GM18868 (cell line): ENCODE measurements at regions not wholly inside any gene's neighbourhood (a gene's known extent, or its start where the extent isn't known, plus 50 kb on each side); places are given as distances from the start of the nearest gene placed in this dataset.

ENCODE experiments used
- ATAC-seq: cut with Tn5 transposase; IDR thresholded peaks from one replicate; pipeline ENCODE4 v1.9.1; 2021; ENCODE audit warnings: mild to moderate bottlenecking, moderate library complexity; ENCODE audit not compliant: unreplicated experiment

DNA sequence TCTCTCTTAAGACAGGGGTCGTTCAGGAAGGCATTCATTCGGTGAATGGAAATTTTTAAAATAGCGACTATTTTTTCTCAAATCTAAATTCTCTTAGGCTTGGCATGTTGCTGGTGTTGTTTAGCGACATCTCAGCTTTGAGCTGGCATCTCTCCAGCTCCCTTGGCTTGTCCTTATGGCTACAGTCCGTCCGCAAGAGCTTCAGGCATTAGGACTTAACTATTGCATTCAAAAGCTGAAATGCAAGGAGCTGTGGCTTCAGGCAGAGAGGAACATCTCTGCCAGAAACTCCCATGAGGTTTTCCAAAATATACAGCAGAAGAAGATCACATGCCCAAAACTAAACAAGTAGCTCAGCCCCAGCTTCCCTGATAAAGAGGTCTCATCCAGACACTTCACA, 578.5 kb downstream of the EFNB2 start:
- ATAC-seq = no peak

DNA sequence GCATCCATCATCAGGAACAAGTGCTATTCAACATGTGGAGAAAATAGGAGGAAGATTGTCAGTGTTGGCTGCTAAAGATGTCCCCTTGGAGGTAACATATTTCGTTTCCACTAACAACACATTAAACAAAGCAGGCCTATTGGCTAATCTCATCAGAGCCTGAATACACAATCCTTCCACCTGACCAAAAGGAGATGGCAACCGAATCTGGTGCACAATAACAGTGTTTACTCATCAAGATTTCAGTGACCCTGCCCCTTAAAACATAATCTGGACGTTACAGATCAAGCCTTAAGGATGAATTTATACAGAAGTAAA, 582.5 kb downstream of the EFNB2 start:
- no peak for ATAC-seq

DNA sequence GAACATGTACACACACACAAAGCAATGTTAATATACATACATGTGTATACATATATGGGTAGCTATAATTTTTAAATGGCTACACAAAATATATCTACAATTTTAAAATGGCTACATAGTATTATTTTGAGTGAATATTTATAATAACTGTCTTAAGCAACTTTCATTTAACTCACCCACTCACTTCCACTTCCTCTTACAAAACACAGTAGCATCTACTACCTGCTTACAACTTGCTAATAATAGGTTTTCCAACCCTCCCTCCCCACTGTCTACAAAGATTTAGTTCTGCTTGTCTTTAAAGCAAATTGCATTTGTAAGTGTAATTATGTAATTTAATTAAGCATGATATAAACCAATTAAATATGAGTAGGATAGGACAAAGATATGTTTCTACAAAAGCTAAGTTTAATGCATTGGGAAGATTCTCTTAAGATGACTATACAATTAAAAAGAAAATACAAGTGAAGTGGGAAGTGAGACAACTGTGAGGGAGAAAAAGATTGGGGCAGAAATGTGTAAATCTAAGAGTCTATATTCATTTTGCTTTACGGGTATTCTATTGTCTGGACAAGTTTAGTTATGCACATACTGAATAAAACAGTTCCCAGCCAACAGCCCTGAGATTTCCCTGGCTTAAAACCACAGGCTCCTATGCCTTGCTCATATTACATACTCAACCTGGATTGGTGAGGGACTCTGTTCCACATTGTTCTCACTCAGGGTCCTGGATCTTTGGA, 583.1 kb downstream of the EFNB2 start:
- ATAC-seq = peak; percentile 96

DNA sequence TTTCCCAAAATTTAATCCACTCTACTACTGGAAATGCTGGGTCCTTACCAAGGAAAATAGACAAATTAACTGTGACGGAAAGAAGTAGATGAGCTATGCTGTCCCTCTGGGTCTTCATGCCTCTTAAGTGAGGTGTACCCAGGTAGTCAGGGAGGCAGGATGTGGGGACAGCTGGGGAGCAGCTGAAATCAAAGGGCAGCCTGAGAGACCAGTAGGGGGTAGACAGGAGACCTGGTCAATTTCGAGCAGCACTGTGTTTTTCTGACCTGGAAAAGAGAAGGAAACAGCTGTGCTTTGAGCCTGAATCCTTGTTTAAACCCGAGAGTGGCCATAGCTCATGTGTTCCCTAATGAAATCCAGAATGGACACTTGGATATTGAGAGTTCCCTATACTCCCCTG, 587.3 kb downstream of the EFNB2 start:
- ATAC-seq = no peak

DNA sequence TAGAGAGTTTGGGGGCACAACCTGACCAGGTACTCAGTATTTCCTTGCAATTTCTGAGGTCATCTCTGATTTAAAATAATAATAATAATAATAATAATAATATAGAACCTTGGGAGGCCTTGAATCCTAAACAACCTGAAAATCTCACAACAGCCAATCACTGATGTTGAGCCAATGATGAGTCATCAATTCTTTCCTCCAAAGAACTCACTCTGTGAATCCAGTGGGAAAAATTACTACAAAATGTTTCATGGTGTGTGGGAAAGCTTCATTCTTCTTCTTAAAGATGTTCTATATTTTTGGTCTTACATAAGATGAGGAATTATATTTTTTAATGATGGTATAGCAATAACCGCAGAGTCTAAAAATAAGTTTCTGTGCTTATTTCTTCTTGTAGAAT, 594.6 kb downstream of the EFNB2 start:
- ATAC-seq = no peak

DNA sequence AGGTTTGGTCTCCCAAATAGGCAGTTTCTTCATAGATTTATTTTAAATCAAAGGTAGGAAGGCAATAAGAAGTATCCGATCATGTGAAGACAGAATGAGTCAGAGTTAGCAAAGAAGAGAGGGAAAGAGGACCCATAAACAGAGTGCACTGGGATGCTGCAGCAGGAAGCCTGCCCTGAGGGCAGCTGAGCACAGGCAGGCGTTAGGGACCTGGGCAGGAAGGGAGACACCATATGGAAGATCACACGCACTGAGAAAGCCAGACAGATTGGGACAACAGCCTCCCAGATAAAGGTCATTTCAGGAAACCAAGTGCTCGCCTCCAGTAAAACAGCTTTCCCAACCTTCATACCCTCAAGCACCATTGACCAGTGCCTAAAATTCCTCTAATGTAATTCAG, 598.0 kb downstream of the EFNB2 start:
- ATAC-seq = no peak

DNA sequence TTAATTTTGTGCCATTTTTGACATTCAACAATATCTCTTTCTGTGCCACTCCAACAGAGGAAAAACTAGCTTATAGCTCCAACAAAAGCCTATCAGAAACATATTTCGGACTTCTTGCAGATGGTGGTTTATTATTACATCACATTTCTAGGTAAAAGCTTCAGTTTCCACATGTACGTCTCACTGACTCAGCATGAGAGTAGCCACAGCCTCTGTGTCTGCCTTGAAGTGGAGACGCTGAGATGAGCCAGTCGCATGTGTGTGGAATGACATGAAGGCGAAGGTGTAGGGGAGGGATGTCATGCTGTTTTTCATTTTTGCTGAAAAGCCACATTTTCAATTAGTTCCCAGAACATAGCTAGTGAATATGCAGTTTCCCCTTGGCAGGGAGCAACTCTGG, 598.6 kb downstream of the EFNB2 start:
- ATAC-seq = no peak

DNA sequence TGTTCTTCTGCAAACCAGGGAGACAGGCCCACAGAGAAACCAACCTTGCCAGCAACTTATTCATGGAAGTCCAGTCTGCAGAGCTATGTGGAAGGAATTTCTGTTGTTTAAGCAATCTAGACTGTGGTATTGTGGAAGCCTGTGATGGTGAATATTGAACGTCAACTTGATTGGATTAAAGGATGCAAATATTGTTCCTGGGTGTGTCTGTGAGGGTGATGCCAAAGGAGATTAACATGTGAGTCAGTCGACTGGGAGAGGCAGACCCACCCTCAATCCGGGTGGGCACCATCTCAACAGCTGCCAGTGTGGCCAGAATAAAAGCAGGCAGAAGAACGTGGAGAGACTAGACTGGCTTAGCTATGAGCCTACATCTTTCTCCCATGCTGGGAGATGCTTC, 606.0 kb downstream of the EFNB2 start:
- no peak for ATAC-seq

DNA sequence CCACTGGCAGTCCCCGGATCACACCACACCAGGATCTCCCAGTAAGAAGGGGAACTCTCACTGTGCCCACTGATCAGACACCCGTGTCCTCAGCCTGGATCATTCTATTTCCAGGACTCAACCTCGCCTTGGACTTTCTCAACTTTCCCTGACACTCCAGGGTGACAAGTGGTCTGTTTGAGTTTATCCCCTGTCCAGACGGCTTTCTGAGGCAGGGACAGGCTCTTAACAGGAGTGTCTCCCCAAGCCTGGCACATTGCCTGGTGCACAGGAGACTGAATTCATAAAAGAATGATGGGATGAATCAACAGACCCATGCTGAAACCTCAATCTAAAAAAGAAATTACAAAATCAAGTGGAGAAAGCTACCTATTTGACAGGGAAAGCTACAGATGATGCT, 606.6 kb downstream of the EFNB2 start:
- ATAC-seq = no peak

DNA sequence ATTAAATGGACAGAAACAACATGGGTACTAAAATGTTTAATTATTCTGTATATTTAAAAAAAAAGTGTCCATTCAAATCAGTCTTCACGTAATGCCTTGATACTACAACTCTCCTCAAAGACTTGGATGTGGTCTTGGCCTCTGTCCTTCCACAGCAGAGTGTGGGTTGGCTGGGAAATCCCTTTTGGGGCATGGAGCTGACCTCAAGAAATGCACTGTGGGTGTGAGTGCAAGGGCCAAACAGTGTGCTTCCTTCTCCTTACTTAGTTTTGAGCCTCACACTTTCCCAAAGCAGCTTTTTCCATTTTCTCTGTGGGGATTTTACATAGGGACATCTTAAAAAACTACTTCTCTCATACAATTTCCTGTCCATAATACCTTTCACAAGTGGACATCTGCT, 607.4 kb downstream of the EFNB2 start:
- no peak for ATAC-seq

DNA sequence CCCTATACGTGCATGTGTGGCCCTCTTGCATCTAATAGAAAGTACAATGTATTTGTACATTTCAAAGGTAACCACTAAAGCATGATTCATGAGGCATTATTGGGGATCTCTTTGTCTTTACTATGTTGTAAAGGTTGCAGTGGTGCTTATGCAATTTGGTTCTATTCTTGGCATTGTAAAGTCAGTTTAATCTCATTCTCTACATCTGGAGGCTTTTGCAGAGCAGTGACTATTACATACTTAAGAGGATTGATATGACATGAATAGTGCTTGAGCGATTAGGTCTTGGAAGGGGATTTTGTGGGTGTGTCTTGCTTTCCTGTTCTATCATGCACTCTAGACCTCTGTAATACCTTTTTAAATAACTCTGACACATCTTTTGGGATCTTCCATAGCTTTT, 610.0 kb downstream of the EFNB2 start:
- ATAC-seq = no peak

DNA sequence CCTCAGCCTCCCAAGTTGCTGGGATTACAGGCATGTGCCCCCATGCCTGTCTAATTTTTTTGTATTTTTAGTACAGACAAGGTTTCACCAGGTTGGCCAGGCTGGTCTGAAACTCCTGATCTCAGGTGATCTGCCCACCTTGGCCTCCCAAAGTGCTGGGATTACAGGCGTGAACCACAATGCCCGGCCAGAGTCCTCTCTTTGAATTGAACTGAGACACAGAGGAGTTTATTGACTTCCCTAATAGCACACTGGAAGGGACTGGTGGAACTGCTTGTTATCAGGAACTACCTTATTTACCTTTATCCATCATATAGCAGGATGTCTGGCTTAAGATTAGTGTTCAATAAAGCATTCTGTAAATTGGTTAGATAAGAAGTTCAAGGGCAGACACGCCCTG, 613.8 kb downstream of the EFNB2 start:
- ATAC-seq = no peak

DNA sequence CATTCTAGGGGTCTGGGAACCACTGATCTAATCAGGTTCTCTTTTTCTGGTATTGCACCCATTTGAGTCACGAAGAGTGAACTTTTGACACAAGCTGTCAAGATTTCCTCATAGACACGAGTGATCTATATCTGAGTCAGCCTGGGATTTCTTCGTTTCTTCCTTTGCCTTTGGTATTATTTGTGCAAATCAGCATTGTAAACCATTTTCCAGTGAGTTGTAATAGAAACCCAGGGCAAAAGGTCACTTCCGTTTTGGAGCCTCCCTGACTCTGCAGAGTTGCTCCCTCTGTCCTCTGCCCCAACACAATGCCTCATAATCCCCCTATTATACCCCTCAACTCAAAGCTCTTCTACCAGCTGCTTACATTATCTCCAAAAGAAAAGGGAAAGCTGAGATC, 615.1 kb downstream of the EFNB2 start:
- no peak for ATAC-seq

DNA sequence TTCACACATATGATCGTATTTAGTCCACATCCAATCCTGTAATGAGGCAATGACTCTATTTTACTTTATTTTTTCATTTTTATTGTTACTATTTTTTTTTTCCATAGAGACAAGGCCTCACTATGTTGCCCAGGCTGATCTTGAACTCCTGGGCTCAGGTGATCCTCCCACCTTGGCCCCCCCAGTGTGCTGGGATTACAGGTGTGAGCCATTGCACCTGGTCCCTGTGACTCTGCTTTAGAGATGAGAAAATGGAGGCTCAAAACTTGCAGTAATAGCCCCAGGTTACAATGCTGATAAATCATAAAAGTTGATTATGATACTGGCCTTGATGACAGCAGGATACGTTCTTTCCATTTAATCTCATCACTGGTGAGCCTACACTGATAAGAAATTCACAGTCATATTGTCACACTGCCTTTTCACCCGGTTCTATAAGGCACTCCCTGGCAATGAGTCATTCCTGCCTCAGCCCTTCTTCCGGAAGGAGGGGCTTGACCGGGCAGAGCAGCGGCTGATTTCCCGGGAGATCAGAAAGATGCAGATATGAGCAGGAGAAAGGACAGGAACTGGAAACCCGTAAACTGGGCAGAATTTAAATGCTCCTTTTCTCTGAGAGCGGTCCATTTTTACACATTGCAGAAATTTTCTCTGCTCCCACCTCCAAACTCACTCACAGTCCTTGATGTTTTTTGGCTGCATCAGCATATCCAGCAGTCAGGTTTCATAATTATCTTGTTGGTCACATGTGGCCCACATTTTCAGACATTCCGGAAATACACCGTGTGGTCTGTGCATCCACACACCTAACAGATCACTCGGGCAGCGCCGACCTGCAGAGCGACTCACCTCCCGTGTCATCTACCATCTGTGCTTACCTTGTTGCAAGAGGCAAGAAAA, 616.4 kb downstream of the EFNB2 start:
- ATAC-seq = no peak

DNA sequence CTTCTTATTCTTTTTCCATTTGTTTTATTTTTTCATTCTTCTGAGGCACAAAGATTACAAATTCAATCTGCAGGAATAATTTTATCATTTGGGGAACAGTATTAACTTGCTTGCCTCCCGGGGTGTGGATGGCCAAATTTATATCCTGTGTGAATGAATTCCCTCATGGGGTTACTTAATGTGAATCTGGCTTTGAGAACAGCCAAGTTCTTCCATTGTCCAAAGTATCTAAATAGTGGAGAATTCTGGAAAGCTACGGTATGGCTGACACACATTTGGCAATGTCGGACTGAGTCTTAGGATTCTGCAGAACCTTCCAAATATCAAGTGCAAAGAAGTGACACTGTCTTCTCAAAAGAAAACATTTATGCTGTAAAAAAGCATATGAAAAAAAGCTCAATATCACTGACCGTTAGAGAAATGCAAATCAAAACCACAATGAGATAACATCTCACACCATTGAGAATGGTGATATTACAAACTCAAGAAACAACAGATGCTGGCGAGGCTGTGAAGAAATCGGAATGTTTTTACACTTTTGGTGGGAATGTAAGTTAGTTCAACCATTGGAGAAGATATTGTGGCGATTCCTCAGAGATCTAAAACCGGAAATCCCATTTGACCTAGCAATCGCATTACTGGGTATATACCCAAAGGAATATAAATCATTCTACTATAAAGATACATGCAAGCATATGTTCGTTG, 620.2 kb downstream of the EFNB2 start:
- no peak for ATAC-seq

DNA sequence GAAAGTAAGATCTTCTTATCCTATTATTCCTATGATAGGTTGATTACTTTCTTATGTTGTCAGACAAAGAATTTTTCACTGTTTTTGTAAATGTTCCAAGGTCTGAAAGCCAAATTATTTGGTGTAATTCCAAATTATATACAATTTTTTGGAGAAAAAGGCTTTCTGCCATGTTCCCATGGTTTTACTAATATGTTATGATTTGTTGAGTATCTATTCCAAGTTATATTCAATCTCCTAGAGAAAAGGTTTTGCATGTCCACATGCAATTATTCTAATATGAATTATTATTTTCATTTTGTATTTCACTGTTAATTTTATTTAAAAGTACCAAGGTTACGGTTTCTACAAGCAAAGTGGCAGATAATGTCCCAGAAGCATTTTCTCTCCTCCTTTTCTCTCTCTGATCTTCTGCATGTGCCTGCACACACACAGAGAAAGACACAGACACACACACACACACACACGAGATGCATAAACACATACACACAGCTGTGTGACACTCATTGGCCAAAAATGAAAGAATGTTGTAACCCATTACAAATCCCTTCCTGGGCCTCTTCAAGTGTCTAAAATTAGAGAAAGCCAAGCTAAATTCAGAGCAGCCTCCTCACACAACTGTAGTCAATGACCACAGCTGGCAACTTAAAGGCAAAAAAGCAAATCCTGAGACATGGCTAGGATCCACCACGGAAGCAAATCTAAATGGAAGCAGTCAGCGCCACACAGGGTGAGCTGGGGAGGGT, 621.0 kb downstream of the EFNB2 start:
- no peak for ATAC-seq

DNA sequence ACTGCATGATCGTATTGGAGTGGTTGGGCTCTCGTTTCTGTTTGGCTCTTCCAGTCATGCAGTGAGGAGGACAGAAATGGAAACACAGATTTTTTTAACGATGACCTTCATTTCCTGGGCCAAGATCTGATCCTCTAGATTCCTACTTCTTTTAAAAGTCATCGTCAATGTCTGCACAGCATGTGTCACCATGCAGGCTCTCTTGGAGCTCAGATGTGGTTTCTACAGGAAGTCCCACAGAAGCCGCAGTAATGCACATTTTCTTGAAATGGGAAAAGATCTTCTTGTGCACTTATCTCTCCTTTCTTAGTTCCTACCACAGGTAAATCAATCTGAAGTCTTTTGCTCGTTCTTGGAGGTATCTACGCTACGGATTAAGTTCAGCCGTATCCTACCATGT, 626.9 kb downstream of the EFNB2 start:
- no peak for ATAC-seq

DNA sequence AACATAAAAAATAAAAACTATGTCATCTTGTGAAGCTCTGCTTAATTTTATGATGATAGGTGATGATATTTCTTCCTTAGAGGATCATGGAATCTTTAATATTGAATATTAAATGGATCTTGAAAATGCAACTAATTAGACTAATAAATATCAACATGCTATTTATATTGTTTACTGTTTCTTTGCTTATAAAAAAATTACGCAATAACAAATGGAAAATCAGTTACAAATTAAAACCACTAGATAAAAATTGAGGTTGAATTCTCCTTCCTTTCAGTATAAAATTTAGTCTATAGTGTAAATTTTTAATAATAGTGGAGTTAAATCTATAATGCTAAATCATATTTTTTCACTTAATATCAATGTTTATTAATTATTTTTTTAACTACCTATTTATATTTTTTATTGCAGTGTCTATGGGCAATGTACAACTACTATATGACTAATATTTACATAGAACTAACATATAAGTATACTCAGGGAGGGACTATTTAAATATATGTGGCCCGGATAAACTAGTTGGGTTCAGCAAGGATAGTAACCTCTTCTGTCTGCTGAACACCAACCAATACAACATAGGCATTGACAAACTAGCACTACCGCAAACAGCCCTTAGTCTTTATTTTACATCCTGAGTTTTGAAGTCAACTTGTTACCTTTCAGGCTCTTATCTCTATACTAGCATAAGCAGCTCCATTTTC, 628.0 kb downstream of the EFNB2 start:
- ATAC-seq = no peak

DNA sequence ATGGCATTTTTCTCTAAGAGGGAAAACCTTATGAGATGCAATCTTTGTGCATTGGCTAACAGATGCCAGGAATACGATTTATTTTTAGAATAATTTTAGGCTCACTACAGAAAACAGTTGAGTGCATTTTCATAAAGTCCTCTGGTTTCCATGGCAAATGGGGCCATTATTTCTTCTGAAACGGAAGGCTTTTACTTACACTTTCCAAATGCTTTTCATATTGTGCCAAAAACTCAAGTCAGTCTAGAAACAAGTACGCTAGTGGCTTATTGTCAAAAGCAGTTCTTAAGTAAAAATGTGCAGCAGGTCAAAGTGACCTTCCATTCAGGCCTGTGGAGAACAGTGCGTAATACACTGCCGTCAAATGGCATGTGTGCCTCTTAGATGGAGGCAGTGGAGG, 628.7 kb downstream of the EFNB2 start:
- ATAC-seq = no peak

DNA sequence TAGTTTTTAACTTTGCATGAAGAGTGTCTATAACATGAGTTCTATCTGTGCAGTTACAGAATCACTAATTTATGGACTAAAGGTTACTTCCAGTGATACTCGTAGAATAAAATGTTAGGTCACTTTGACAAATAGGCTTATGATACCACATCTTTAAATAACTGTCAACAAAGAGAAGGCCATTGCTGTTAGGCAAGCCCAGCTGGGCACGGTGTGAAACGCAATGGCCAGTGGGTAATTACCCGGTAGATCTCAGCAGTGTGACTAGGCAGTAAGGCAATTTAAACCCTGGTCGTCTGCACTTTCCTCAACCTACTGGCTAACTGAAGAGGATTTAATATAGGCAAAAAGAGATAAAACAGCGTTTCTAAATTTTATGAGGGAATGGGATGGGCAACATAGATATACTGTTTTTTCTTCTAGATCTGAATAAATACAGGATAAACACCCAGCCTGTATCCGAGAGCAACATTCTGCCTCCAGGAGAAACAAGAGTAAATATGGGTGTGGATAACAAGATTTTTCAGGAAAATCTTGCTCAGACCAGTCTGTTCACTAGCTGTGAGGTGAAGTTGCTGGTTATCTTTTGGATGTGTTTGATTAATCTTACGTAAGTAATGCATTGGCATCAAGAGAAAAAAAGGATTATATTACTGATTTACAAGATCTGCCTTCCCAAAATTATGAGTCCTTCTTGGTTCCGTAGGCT, 631.3 kb downstream of the EFNB2 start:
- ATAC-seq = no peak
